GM12801 (cell line): ENCODE measurements at regions not wholly inside any gene's neighbourhood (a gene's known extent, or its start where the extent isn't known, plus 50 kb on each side); places are given as distances from the start of the nearest gene placed in this dataset.

ENCODE experiments used
- TF ChIP-seq, protein P1 (sequence below): IDR thresholded peaks from one replicate; pipeline ENCODE4 v1.5.1; 2011; ENCODE audit warnings: control low read depth; ENCODE audit not compliant: insufficient read length; ENCODE audit errors: extremely low read depth

DNA sequence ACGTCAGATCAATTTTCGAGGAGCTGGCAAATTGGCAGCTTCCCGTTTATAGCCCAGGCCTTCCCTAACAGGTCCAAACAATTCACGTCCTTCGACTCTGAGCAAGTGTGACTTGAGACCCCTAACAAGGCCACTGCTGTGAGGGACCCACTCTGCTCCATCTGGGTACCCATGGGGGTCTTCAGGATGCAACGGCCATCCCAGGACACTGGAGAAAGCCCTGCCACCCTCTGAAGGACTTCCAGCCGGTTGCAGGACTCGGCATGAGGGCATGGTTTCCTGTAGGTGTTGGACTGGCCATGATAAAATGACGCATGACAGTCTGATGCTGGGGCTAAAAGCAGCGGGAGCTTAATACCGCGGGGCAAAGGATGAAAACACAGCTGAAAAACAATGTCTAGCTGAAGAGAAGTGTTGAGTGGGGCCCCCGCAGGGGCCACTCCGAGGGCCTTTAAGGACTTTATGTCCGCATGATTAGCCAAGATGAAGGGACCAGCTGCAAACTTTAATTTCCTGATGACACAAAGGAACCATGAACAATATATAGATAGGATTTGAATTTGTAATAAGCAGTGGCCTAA, 113.3 kb upstream of the ZNF521 start:
- TF ChIP-seq, protein P1, sequence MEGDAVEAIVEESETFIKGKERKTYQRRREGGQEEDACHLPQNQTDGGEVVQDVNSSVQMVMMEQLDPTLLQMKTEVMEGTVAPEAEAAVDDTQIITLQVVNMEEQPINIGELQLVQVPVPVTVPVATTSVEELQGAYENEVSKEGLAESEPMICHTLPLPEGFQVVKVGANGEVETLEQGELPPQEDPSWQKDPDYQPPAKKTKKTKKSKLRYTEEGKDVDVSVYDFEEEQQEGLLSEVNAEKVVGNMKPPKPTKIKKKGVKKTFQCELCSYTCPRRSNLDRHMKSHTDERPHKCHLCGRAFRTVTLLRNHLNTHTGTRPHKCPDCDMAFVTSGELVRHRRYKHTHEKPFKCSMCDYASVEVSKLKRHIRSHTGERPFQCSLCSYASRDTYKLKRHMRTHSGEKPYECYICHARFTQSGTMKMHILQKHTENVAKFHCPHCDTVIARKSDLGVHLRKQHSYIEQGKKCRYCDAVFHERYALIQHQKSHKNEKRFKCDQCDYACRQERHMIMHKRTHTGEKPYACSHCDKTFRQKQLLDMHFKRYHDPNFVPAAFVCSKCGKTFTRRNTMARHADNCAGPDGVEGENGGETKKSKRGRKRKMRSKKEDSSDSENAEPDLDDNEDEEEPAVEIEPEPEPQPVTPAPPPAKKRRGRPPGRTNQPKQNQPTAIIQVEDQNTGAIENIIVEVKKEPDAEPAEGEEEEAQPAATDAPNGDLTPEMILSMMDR = no peak

DNA sequence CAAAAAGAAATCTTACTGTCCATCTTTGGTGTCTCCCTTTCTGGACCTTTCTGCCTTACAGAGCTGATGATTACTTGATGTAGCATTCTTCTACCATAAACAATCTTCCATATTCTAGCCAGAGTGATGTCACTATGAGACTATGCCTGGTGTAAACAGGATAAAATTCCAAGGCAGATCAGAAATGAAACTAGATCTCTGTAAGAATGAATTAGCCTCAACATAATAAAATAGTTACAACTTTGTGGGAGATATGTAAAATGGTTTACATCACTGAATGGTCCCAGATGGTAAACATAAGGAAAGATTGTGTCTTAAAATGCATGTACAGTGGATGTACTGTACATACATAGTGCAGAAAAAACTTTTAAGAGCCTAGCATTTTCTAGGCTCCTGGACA, 112.3 kb upstream of the ZNF521 start:
- TF ChIP-seq, protein P1 = no peak

DNA sequence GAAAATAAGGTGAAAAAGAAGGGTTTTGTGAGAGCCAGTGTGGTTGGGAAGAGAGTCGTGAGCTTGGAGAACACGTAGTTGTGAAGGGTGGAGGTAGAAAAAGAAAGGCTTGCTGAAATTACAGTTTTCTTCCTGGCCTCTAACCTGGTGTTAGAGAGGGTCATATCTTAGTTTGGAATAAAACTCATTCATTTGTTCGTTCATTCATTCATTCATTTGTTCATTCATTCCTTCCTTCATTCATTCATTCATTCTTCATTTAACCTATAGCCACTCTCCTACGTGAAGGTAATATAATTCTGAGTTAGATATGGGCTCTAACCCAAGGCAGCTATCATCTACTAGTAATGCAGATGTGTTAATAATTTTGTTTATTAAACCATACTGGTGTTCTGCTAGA, 111.8 kb upstream of the ZNF521 start:
- TF ChIP-seq, protein P1 = no peak

DNA sequence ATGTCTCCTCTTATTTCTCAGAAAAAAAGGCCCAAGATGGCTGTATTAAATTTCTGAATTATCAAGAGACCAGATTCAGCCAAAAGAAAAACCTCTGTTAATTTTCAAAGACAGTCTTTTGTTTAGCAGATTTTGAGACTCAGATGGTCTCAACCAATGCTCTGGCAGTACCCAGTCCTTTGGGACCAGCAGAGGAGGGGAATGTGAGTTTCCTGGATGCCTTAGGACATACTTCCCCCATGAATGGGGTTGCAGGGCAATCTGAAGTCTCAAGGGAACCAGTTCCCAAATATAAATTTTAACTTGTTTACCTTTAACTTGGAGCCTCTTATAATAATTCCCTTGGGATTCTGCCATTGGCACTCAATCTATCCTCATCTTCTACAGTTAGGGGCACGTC, 107.8 kb upstream of the ZNF521 start:
- TF ChIP-seq, protein P1 = no peak

DNA sequence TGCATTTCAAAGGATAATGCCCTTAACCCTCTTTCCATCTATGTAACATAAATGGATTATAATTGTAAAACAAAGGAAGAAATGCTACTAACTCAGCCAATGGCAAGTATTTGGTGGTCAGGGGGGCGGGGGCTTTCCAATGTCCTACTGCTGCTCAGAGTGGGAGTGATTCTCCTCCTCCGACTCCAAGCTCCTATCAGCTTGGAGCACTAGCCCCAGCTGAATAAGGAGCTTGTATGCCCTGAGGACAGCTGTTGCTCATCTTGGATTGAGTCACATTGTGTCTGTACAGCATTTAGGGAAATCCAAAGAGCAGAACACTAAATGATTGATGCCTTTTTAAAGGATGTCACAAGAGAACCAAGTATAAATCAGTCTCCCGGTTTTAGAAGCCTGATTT, 105.6 kb upstream of the ZNF521 start:
- TF ChIP-seq, protein P1 = no peak

DNA sequence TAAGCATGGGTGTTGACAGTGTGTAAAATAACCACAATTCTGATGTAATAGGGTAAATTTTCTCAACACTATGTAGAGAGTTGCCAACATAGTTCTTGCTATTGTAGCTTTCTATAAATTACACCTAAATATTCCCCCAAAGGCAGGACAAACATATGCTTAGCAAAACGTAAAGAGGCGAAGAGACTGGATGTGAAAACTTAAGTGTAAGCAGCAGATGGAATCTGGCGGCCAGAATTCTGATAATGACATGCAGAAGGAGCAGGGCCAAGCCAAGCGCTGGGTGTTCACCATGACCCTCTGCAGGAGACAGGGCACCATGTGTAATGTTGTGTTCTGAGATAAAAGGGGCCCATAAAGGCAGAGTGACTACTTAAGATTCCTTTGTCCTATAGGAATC, 105.2 kb upstream of the ZNF521 start:
- TF ChIP-seq, protein P1 = no peak

DNA sequence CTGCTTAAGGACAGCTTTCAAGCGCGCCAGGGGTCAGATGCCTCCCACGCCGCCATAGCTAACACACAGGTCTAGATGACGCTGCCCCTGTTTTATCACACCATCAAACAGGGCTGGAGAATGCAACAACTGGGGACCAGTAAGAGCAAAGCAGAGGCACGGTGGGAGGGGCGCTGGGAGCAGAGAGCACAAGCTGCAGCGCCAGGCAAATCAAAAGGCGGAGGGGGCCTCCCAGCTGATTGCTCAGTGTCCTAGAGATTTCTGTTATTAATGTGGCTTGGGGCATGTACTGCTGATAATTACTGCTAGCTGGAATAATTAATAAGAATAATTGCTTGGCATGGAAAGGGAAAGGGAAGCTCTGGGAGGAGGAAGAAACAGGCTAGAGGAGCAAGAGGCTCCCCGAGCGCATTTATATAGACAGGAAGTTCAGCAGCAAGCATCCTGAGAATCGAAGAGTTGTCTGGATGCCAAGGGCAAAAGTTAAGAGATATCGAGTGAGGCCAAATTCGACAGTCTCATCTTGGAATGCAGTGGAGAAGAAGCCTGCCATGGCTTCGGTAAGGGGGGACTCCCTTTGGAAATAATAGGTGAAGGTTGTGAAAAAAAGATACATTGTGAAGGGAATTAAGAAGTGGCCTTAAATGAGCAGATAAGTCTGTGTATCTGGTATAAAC, 104.5 kb upstream of the ZNF521 start:
- TF ChIP-seq, protein P1 = no peak

DNA sequence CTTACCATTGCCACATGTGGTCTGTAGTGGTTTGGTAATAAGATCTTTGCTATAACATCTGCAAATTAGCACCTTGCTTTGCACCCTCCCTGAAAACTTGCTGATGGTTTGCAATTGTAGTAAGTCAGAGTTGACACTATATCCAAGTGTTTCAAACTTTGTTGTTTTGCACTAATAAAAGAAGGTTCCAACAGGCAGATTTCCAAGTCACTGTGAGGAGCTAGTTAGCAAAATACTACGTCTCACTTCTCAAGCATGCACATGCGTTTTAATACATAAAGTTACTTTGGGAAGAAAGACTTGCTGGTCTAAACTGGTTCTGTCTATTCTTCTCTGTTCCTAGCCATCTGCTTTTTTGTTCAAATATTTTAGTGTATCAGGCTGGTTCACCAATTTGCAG, 103.7 kb upstream of the ZNF521 start:
- TF ChIP-seq, protein P1 = no peak
